DND-41 (cell line): ENCODE measurements at regions not wholly inside any gene's neighbourhood (a gene's known extent, or its start where the extent isn't known, plus 50 kb on each side); places are given as distances from the start of the nearest gene placed in this dataset.

Source experiments
- CTCF ChIP-seq: IDR thresholded peaks from 2 replicates; pipeline ENCODE4 v1.5.1; 2012; ENCODE audit warnings: borderline replicate concordance, low read length, moderate library complexity, mild to moderate bottlenecking; ENCODE audit not compliant: poor library complexity, severe bottlenecking; ENCODE audit errors: extremely low read depth
- EZH2 ChIP-seq: IDR thresholded peaks from 3 replicates; pipeline ENCODE4 v1.6.1; 2012; ENCODE audit warnings: borderline replicate concordance, low read depth, mild to moderate bottlenecking, moderate library complexity, low read length, inconsistent platforms; ENCODE audit not compliant: severe bottlenecking

- no peak for TF ChIP-seq CTCF
- no peak for TF ChIP-seq EZH2
These were observed 72.2 kb downstream of the SERINC2 start for GRCh38 chr1:31485166-31485565.
